ENCODE measurements at regions not wholly inside any gene's neighbourhood (a gene's known extent, or its start where the extent isn't known, plus 50 kb on each side); places are given as distances from the start of the nearest gene placed in this dataset.
A peak's percentile ranks its signal among the peaks of the same experiment; 100 is the strongest.

DNA sequence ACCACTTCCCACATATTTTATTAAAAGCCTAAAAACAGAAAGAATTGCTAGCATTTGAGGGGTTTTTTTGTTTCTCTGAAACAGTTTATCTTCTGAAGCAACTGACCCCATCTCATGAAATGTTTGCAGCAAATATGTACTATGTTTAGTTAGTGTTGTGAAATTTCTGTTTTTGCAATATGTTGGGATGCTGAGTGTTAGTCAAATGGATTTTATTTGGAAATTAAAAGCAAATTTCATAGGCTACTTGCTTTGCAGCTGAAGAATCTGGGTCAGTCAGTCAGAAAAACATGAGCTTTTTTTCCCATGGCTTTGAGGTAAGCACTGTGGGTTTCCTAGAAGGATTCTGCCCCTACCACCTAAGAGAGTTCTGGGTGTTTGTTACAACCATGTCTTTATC lies 184.9 kb upstream of the DKK2 start:
- DNase-seq = no peak

DNA sequence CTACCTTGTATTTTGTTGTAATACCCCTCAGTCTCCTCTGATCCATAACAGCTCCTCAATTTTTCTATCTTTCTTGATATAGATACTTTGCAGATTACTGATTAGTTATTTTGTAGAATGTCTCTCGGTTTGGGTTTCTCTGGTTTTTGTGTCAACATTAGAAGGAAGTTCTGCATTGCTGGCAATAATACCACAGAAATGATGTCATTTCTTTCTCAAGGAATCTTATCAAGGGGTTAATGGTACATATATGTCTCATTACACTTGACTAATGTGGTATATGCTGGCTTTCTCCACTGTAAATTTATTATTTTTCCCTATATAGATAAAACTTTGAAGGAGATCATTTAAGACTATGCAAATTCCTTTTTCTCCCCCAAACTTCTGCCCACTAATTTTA lies 183.6 kb upstream of the DKK2 start:
- no peak for DNase-seq

DNA sequence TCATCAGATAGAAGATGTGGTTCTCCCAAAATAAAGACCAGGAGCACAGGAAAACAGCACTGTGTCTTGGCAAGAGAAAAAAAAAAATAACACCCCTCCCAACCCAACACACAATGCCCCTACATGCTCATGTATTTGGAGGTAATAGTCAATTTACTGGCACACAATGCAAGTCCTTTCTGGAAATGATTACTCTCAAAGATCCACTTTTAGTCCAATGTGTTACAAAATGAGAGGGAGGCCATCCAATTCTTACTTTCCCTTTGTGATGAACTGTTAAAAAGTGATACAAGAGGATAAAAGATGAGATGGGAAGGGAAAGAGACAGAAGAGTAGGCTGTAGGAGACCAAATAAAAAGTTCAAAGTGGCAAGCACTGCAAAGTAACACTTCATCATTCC lies 180.3 kb upstream of the DKK2 start:
- no peak for DNase-seq

DNA sequence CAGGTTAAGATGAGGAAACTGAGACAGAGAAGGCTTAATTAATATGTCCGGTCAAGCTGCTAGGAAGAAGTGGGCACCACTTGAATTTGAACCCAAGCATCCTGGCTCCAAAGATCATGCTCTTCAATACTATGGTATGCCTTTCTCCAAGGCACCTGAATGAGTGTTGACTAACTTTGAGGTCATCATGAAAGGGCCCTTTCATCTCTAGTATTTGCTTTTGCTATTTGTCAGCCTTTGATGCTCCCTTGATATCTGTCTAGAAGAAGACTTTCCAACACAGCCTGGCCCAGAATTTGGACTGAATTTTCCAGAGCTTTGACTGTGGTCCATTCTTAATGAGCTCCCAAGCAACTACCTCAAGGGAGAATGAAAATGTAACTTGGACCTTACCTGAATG lies 179.1 kb upstream of the DKK2 start:
- DNase-seq = no peak

DNA sequence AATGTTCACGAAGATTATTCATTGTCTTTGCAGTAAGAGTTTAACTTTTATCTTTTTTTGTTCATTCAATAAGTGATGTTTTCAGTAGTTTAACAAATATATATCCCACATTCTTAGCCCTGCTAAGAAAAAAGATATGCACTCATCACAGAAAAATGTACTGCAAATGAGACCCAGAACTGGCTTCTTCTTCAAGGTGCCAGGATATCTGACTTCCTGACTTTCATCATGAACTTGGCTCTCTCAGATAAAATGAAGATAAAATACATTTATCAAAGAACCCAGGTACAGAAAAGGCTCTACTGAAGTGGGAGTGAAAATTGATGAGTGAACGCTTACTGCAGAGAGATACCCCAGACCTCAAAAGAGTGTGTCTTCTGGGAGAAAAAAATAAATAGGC lies 177.8 kb upstream of the DKK2 start:
- no peak for DNase-seq

DNA sequence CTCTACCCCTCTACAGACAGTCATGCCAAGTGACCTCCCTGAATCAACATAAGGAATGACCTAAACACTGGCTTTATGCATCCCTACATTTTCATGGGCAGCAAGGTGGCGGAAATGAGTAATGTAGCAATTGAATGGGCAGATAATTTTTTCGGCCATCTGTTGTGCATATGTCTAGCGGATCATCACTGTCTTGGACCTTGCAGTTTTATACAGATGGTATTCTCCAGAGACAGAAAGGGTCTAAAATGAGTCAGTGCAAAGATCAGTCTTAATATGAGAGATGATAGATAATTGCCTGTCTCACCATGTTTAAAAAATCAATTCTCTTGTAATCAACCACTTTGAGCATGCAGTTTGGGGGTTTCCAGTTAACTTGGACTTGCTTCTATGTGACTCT lies 177.3 kb upstream of the DKK2 start:
- no peak for DNase-seq

DNA sequence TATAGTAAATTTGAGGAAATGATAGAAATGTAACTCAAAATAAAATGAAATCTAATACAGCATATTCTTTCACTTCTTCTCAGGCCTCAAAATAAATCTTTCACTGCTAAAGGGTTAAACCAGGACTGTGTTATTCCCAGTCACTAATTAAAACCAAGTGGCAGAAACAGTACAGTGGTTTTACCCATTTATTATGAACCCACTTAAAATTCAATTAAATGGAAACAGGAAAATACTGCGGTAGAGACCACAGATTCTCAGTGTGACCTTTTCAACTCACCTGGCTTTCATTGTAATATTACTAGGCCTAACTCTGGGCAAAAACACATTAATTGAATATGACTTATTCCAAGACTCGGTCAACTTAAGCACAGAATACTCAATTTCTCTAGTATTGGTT lies 176.5 kb upstream of the DKK2 start:
- DNase-seq = no peak

DNA sequence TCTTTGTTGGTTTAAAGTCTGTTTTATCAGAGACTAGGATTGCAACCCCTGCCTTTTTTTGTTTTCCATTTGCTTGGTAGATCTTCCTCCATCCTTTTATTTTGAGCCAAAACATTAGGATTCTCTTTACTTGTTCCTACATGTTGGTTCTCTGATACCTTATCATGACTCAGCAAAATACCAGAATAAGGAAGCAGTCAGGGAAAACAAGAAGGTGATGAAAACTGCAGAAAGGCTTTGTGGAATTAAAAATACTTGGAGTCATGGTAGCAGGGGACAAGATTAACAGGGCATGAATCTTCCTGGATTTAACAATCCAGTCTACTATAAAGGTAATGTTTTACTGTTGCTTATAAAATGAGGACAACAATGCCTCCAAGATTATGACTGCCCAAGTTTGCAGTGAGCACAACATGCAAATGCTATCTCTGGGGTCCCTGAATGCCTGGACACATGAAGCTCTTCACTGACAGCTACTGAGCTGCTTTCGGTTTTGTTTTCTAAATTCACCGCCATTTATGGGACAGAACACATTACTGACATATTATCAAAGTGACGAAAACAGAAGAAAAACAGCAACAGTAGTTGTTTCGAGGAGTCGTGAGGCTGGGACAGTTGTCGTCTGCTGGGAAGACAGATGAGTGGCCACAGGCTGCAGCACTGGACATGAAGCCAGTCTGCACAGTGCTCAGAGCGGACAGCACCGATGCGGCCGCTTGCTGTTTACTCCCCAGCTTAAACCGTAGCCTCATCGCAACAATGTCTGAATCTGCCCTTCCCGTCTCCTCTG lies 174.5 kb upstream of the DKK2 start:
- DNase-seq = no peak

DNA sequence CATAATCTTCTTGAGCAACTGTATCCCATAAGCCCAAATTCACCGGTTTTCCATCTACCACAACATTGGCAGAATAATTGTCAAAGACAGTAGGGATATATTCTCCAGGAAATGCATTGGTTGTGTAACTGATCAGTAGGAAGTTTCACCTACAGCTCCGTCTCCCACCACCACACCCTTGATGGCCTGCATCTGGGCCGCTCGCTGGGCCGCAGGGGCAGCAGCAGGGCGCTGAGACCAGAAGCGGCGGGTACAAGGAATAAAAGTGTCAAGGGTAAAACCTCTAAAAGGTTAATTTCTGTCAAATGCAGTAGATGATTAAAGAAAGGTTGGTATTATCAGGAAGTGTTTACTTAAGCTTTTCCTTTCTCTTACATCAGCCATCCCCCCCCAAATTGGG lies 167.6 kb upstream of the DKK2 start:
- no peak for DNase-seq

DNA sequence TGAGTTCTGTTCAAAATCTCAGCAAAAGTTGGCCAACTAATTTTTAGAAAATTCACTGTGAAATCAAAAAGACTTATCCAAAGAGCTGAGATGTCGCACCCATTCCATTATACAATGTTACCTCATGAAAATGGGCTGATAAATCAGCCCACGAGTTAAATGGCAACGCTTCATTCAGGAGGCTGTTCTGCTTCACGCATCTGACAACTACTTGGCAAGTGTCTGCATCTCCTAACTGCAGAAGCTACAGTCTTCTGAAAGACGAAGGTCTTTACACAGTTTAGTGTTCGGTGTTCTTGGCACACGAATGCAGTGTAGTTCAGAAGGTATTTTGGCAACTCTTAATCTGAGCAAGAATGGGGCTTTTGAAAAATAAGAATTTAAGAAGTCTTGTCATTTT lies 166.6 kb upstream of the DKK2 start:
- no peak for DNase-seq

DNA sequence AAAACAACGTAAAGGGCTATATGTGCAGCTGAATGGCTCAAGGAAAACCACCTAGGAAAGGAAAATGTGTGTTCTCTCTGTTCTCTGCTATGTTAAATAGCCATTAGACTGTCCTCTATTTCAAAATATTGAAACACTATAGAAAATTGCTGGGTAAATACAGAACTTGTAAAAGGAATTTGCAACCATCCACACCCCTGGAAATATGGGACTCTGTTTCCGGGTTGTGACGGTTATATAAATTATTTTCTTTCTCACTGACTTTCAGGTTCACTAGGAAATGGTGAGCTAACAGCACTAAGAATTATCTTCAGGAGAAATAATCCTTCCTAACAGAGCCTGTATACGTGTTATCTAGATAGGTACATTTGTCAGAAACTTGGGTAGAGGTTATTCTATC lies 161.0 kb upstream of the DKK2 start:
- no peak for DNase-seq

DNA sequence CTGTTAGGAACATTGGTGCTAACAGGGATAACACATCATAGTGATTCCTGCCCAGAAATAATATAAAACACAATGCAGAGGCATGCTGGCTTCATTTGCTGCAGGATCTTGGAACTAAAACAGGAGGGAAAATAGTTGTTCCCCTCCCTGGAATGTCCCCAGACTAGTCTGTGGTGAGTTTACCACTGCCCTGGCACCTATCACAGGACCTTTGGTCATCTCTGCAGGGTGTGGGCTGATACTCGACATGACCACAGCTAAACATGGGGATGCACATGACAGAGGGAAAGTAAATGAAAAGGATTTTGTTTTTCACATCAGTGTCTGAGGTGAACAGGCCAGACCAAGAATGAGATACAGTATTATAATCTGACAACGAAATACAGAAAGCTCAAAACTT lies 160.2 kb upstream of the DKK2 start:
- no peak for DNase-seq

DNA sequence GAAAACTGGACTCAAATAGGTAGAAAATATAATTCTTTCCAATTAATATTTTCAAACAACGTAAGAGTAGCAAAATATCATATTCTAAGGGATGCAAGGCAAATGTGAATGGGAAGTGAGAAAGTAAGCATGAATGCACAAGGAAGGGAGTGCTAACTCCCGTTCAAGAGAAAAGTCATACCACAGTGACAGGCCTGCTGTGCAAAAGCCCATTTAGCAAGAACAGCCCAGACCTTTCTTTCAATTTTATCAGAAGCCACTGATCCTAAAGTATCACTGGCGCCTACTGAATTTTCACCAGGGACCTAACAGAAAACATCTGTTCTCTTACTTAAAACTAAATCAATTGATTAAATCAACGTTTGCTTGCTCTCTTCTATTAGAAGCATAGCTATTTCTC lies 157.9 kb upstream of the DKK2 start:
- DNase-seq = no peak

DNA sequence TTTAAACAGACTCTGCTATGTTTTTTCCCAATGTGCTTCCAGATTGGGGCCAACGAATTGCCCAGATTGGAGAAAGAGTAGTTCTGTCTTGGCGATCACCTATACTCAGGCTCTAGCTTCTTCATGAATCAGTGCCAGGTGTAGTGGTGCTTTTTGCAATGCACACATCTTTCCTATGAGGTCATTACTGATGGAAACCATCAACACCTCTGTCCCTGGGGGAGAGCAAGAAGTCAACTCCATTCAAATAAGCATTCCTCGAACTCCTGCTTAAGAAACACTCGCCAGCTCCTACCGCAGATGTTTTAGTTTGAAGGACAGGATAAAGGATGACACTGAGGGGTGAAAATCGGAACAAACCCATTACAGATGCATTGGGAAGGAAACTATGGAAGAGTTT lies 156.5 kb upstream of the DKK2 start:
- no peak for DNase-seq

DNA sequence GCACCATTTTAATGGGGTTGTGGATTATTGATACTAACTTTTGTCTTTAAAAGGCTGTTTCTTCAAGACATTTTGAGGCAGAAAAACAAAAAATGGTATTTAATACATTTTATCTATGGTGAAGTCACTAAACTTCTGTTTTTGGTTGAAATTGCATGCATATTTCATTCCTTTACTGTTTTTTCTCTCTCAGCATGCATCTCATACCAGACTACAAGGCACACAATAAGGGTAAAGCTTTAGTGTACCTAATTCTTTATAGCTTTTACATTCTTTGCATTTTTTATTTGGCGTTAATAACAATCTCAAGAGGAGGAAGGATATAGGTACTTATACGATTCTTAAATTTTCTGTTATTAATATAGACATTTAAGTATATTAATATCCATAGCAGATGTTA lies 151.0 kb upstream of the DKK2 start:
- DNase-seq = no peak

DNA sequence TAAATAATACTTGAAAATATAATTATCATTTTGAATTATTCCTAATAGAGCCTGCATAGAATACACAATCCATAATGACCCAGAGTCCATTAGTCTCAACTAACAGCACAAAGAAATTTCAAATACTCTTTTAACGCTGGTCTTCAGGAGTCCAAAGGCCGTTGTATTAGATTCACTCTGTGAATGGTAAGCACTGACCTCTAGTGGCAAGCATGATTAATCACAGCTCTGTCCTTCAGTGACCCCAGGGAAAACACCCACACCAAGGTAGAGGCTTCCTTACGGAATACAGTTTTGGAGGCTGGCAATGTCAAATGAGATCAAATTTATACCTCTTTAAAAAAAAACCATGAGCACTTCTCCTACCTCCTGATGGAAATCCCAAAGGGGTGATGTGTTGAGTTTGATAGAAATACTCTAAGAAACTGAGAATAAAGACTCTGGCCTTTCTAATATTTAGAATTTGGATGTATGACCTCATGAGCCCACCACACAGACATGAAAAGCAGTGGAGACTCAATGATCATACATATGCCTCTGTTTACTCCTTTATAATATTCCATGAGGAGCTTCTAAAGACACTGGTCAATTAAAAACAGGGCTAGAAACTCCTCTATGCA lies 147.2 kb upstream of the DKK2 start:
- DNase-seq = peak; percentile 51

DNA sequence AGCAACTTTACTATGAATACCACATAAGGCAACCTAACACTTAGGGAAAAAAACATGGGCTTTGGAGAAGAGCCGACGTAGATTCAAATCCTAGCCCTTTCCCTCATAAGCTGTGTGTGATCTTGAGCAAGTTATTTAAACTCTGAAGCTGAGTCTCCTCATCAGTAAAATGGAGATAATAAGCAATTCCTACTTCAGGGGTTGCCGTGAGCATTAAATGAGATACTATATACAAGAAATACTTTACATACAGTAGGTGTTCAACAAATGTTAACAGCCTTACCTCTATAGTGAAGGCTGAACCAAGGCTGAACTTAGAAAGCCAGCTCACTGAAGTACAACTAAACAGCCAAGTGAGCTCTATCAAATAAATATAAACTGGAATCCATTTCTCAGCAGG lies 146.2 kb upstream of the DKK2 start:
- DNase-seq = no peak

DNA sequence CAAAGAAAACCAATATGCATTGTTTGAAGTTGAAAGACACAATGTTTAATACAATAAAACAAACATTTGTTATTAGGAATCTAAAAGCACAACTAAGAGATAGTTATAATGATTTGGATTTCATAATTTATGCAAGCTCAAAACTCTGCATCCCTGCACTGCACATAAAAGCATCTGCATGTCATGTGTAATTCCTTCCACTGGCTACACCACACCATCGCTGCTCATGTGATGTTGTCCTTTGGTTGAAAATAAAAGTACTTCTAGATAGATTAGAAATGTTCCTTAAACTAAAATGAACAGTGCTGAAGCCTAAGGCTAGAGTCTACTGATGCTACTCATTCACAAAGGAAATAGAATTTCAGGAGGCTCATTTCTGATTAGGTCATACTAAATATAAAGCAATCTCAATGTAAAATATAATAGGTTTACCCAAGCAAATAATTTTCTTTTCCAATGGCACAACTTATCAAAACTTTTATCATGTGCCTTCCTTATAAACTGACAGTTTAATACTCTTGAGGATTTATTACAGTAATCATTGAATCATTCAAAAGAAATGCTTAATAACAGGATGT lies 130.8 kb upstream of the DKK2 start:
- DNase-seq = no peak

DNA sequence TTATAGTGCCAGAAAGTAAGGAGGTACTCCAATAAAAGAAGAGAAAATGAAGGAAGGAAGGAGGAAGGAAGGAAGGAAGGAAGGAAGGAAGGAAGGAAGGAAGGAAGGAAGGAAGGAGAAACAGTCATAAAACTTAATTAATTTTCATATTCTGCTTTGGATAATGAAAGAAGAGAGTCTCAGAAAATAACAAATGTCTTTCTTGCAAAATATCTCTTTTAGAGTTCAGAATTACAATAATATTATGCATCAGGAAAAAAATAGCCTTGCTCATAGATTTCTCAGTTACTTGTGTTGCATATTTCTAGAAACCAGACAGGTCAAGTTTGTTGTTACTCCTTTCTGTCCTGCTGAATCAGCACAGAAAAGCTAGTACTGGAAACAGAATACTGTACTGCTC lies 130.1 kb upstream of the DKK2 start:
- no peak for DNase-seq

DNA sequence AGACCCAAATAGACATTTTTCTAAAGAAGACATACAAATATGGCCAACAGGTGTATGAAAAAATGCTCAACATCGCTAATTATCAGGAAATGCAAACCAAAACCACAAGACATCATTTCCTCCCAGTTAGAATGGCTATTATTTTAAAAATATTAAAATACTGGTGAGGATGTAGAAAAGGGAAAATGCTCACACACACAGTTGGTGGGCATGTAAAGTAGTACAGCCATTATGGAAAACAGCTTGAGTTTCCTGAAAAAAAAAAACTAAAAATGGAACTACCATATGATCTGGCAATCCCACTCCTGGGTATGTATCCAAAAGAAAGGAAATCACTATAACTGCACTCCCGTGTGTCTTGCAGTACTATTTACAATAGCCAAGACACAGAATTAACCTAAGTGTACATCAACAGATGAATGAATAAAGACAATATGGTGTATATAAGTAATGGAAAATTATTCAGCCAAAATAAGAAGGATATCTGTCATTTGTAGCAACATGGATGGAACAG lies 128.9 kb upstream of the DKK2 start:
- no peak for DNase-seq

DNA sequence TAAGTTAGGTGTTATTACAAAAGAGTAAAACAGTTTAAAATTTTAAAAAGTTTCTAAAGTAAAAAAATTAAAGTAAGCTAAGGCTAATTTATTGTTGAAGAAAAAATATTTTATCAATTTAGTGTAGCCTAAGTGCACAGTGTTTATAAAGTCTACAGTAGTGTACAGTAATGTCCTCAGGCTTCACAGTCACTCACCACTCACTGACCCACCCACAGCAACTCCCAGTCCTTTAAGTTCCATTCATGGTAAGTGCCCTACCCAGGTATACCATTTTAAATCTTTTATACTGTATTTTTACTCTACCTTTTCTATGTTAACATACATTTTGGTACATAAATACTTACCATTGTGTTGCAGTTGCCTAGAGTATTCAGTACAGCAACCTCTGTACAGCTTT lies 120.3 kb upstream of the DKK2 start:
- DNase-seq = no peak

DNA sequence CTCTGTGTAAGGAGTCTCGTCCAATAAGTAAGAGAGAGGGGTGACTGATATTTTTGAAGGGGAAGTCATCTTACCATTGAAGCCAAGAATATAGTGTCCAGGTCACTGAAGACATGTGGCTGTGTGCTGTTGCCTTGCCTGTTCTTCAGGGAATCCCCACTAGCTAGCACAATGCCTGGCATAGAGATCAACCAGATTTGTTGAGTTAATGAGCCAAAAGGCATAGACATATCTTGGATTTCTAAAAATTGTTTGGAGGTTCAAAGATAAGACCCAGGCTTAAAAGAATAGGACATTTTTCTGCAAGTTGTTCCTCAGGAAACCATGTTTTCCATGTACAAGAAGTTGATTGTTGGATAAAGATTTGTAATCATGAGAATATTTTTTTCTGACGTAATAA lies 119.3 kb upstream of the DKK2 start:
- no peak for DNase-seq

DNA sequence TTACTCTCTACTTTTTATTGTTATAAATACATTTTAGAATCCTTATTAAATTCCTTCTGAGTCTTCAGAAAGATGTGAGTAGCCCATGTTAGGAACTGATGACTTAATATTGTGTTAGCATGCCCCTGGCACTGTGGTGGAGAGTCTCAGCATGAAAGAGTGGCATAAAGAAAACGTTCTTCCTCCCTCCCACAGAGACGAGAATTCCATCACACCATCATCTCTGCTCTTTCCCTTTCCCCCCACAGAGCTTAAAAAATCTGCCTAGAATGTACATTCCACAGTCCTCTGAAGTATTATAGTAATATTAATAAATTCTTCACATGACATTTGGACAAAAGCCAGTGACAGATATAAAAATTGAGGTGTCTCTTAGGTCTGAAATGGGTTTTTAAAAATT lies 117.8 kb upstream of the DKK2 start:
- DNase-seq = no peak

DNA sequence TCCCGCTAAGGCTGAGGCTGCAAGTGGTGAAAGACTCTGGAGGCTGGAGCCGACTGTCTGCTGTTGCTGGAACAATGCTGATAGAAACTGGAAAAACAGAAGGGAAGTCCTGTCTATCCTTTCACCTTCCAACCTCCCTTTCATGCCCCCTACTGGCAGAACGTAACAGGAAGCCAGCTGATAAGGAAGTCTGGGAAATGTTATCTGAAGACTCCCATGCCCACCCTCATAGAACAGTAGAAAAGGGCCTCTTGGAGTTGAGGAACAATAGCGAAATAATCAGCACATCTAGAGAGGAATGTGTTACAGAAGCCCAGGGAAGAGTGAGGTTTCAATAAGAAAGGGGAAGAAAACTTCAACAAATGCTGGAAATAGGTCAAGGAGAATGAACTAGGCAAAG lies 117.1 kb upstream of the DKK2 start:
- no peak for DNase-seq

DNA sequence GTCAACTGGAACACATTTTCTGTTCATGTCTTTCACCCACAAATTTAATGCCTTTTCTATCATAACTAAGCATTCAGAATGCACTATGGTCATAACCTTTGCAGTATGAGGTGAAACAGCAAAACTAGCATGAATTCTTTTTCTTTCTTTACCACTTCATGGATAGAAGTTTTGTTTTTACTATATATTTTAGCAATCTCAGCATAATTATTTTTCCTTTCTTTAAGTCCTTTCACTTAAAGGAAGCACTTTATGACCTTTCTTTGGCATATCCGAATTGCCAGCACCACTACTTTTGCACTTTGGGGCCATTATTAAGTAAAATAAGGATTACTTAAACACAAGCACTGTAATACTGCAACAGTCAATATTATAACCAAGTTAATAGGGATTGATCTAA lies 115.1 kb upstream of the DKK2 start:
- no peak for DNase-seq
